ENCODE measurements at regions not wholly inside any gene's neighbourhood (a gene's known extent, or its start where the extent isn't known, plus 50 kb on each side); places are given as distances from the start of the nearest gene placed in this dataset.

DNA sequence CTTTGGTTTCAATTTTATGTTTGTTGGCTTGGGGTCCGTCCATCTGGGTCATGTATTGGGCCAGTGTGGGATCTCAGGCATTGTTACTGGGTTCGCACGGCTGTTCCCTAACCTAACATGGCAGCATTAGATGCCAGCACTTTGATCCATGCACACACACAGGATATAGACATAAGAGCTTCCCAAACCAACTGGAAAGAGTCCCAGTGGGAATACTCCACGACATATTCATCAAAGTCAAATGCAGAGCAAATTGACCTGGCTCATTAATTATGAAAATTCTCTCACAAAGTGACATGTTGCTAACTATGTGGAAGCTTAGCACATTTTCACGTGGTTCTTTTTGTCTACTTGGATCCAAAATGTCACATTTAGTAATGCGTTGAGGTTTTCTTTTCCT, 130.4 kb downstream of the SETD4 start:
- TF ChIP-seq USF1 (IDR thresholded peaks at IDR 0.05) (no peak), REST (IDR thresholded peaks at IDR 0.05; ENCODE audit: low read depth) (no peak), TAF1 (IDR thresholded peaks at IDR 0.05; ENCODE audit: low read depth) (no peak), YY1 (IDR thresholded peaks at IDR 0.05; ENCODE audit: low read depth) (no peak), EGR1 (IDR thresholded peaks at IDR 0.05) (no peak), TCF12 (IDR thresholded peaks at IDR 0.05; ENCODE audit: low read depth) (no peak), ZBTB7A (IDR thresholded peaks at IDR 0.05; ENCODE audit: low read depth) (no peak), EP300 (IDR thresholded peaks at IDR 0.05; ENCODE audit: borderline replicate concordance) (no peak), RAD21 (IDR thresholded peaks at IDR 0.05; ENCODE audit: low read depth) (no peak)

All from Ishikawa (cell line).